Keratinocyte (primary cell): ENCODE measurements at regions not wholly inside any gene's neighbourhood (a gene's known extent, or its start where the extent isn't known, plus 50 kb on each side); places are given as distances from the start of the nearest gene placed in this dataset.

ENCODE experiments used
- CTCF ChIP-seq, 3 experiments: IDR thresholded peaks in 1 of 3; conservative IDR thresholded peaks in 1 of 3; optimal IDR thresholded peaks in 1 of 3; 2 replicates in 2 of 3; 3 replicates in 1 of 3; pipeline versions ENCODE3 to v1.5.1; 2011; ENCODE audit warnings: low read length in 3 of 3, mild to moderate bottlenecking in 3 of 3, moderate library complexity in 2 of 3, control low read depth in 1 of 3, inconsistent platforms in 1 of 3; ENCODE audit not compliant: insufficient read depth in 2 of 3; ENCODE audit errors: extremely low read depth in 1 of 3
- EZH2 ChIP-seq: IDR thresholded peaks from one replicate; pipeline ENCODE4 v1.6.1; 2012; ENCODE audit warnings: inconsistent platforms, mild to moderate bottlenecking, low read length, moderate library complexity

GRCh38 chr22:22358152-22358551, 113.6 kb downstream of the VPREB1 start:
- no peak for TF ChIP-seq CTCF (optimal IDR thresholded peaks at IDR 0.05 in 1 of 3, IDR thresholded peaks at IDR 0.05 in 1 of 3, conservative IDR thresholded peaks at IDR 0.05 in 1 of 3; ENCODE audit: extremely low read depth in 1 of 3, insufficient read depth in 2 of 3, low read length in 3 of 3)
- no peak for TF ChIP-seq EZH2
